Keratinocyte (primary cell): ENCODE measurements at regions not wholly inside any gene's neighbourhood (a gene's known extent, or its start where the extent isn't known, plus 50 kb on each side); places are given as distances from the start of the nearest gene placed in this dataset.

Experiments used
- CTCF ChIP-seq, 3 experiments: IDR thresholded peaks in 1 of 3; conservative IDR thresholded peaks in 1 of 3; optimal IDR thresholded peaks in 1 of 3; 2 replicates in 2 of 3; 3 replicates in 1 of 3; pipeline versions ENCODE3 to v1.5.1; 2011; ENCODE audit warnings: low read length in 3 of 3, mild to moderate bottlenecking in 3 of 3, moderate library complexity in 2 of 3, control low read depth in 1 of 3, inconsistent platforms in 1 of 3; ENCODE audit not compliant: insufficient read depth in 2 of 3; ENCODE audit errors: extremely low read depth in 1 of 3
- EZH2 ChIP-seq: IDR thresholded peaks from one replicate; pipeline ENCODE4 v1.6.1; 2012; ENCODE audit warnings: inconsistent platforms, mild to moderate bottlenecking, low read length, moderate library complexity

- TF ChIP-seq CTCF (optimal IDR thresholded peaks at IDR 0.05 in 1 of 3, IDR thresholded peaks at IDR 0.05 in 1 of 3, conservative IDR thresholded peaks at IDR 0.05 in 1 of 3; ENCODE audit: extremely low read depth in 1 of 3, insufficient read depth in 2 of 3, low read length in 3 of 3) (no peak), EZH2 (no peak)
These were observed 106.3 kb upstream of the TEX13D start for GRCh38 chrX:124226129-124226528.
